ENCODE measurements at regions not wholly inside any gene's neighbourhood (a gene's known extent, or its start where the extent isn't known, plus 50 kb on each side); places are given as distances from the start of the nearest gene placed in this dataset.
A peak's percentile ranks its signal among the peaks of the same experiment; 100 is the strongest.

DNA sequence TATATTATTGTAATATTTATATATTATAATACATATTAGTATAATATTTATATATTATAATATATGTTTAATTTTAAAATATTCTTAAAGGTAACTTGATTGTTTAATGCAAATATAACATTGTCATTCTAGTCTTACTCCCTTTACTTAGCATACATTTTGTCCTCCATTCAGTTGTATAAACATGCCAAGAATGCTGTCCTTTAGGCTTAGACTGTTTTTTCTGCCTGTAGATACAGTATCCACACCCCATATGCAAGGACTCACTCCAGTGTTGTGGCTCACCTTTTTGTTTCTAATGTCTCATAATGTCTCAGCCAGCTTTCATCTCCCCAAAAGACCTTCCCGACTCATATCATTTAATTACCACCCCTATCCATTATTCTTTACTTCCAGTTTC lies 2110.0 kb downstream of the PCDH7 start:
- H3K36me3 ChIP-seq: no peaks in the 10 kb centered on the region
- H3K27ac ChIP-seq: no peak overlapping the region
- H3K27me3 ChIP-seq: no peaks in the 10 kb centered on the region
- WGBS (ENCODE audit: insufficient coverage, low coverage, low lambda C conversion rate, missing lambda C conversion rate): 93% methylated on average over 1 of the region's 1 CpG
- no peak overlapping the region for H3K4me3 ChIP-seq
- no peak for ATAC-seq
- TF ChIP-seq, protein P1, sequence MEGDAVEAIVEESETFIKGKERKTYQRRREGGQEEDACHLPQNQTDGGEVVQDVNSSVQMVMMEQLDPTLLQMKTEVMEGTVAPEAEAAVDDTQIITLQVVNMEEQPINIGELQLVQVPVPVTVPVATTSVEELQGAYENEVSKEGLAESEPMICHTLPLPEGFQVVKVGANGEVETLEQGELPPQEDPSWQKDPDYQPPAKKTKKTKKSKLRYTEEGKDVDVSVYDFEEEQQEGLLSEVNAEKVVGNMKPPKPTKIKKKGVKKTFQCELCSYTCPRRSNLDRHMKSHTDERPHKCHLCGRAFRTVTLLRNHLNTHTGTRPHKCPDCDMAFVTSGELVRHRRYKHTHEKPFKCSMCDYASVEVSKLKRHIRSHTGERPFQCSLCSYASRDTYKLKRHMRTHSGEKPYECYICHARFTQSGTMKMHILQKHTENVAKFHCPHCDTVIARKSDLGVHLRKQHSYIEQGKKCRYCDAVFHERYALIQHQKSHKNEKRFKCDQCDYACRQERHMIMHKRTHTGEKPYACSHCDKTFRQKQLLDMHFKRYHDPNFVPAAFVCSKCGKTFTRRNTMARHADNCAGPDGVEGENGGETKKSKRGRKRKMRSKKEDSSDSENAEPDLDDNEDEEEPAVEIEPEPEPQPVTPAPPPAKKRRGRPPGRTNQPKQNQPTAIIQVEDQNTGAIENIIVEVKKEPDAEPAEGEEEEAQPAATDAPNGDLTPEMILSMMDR (IDR thresholded peaks at IDR 0.05): no peak
- no peak for TF ChIP-seq POLR2A (IDR thresholded peaks at IDR 0.05)
- no peak for DNase-seq
- no peaks in the 10 kb centered on the region for H3K4me1 ChIP-seq
- intact Hi-C loops (cut with DNase I): no loop called here
- H3K9me3 ChIP-seq: no peaks in the 10 kb centered on the region

DNA sequence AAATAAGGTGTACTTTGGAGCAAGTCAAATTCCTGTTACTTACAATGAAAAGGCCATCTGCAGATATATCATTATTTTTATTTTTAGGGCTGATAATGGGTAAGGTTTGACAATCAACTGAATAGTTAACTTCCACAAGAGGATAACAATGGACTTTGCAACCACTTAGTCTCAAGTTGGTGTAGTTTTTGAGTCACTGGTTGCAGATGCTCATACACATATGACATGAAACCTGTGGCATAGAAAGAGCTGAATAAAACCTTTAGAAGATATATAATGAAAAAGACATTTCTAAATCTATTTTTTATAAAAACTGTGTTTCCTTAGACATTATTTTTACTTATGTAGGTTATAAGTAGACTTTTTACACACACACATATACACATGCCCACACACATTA lies 2110.9 kb downstream of the PCDH7 start:
- no peaks in the 10 kb centered on the region for H3K4me1 ChIP-seq
- H3K4me3 ChIP-seq: no peak overlapping the region
- H3K36me3 ChIP-seq: no peaks in the 10 kb centered on the region
- intact Hi-C loops (cut with DNase I): no loop called here
- no peaks in the 10 kb centered on the region for H3K27me3 ChIP-seq
- no peak overlapping the region for H3K27ac ChIP-seq
- no peak for TF ChIP-seq POLR2A (IDR thresholded peaks at IDR 0.05)
- TF ChIP-seq, protein P1 (IDR thresholded peaks at IDR 0.05): no peak
- DNase-seq (no peak), ATAC-seq (no peak)
- no peaks in the 10 kb centered on the region for H3K9me3 ChIP-seq

DNA sequence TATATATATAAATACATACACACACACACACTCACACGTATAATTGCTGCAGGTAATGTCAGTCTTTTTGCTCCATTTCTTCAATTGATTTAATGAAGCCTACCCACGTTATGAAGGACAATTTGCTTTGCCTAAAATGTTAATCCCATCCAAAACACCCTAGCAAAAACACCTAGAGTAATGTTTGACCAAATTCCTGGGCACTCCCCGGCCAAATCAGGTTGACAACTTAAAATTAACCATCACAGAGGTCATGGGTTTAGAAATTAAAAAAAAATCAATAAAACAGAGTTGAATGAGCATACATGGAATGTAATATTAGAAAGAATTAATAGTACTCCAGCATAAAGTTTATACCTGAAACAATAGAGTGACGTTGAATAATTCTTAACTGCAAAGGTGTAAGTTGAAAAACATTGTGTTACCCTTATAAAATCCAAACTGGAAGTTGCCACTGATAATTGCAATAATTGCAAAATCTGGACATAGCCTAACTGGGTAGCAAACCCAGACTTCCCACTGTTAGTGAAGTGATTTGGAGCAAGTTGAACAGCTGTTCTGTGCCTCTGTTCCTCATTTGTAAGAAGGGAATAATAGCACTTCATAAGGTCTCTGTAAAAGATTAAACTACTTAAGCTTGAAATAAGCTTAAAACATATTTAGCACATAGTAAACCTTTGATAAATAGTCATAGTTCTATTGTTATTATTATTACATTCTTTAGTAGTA lies 2120.5 kb downstream of the PCDH7 start:
- Histone ChIP-seq H3K9me3 (no peaks in the 10 kb centered on the region), H3K27me3 (no peaks in the 10 kb centered on the region), H3K27ac (peak overlapping the region; percentile 4 to 52 (median 5)), H3K4me3 (peak overlapping the region in 1 of 3 donors; percentile 3), H3K4me1 (peaks cover 0 to 8% (median 4%) of the 10 kb centered on the region in 4 donors), H3K36me3 (no peaks in the 10 kb centered on the region)
- TF ChIP-seq, protein P1 (IDR thresholded peaks at IDR 0.05): no peak
- TF ChIP-seq POLR2A (IDR thresholded peaks at IDR 0.05): no peak
- 25% methylated on average over 4 of the region's 4 CpGs for WGBS (ENCODE audit: insufficient coverage, low coverage, low lambda C conversion rate, missing lambda C conversion rate)
- no peak for DNase-seq
- intact Hi-C loops (cut with DNase I): no loop called here
- peak; percentile 42 to 72 (median 63) for ATAC-seq

DNA sequence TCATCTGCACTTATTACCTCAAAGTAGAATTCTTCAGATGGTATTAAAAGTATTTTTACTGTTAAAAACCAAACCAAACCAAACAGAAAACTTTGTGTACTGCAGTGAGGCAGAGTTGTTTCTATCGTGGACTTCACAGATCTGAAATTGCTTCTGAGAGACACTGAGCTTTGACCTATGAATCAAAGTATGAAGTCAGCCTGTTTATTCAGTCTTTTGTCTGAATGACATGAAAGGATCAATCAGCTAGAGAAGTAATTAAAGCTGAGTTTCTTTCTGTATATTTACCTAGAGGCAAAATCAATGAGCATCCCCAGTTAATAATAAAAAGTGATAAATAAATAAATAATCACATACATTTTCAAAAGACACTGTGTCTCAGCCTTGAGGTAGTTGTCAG lies 2121.0 kb downstream of the PCDH7 start:
- Histone ChIP-seq H3K36me3 (no peaks in the 10 kb centered on the region), H3K27ac (peak overlapping the region; percentile 4 to 52 (median 5)), H3K9me3 (no peaks in the 10 kb centered on the region), H3K4me3 (no peak overlapping the region), H3K27me3 (no peaks in the 10 kb centered on the region), H3K4me1 (peaks cover 0 to 8% (median 4%) of the 10 kb centered on the region in 4 donors)
- peak; percentile 89 to 99 (median 98) for ATAC-seq
- no peak for DNase-seq
- intact Hi-C loops (cut with DNase I): no loop called here
- no peak for TF ChIP-seq POLR2A (IDR thresholded peaks at IDR 0.05)
- TF ChIP-seq, protein P1 (IDR thresholded peaks at IDR 0.05): no peak
- WGBS (ENCODE audit: insufficient coverage, low coverage, low lambda C conversion rate, missing lambda C conversion rate): 21% methylated on average over 1 of the region's 1 CpG

All from right lobe of liver (tissue), 6 donors.